ENCODE measurements at regions not wholly inside any gene's neighbourhood (a gene's known extent, or its start where the extent isn't known, plus 50 kb on each side); places are given as distances from the start of the nearest gene placed in this dataset.

DNA sequence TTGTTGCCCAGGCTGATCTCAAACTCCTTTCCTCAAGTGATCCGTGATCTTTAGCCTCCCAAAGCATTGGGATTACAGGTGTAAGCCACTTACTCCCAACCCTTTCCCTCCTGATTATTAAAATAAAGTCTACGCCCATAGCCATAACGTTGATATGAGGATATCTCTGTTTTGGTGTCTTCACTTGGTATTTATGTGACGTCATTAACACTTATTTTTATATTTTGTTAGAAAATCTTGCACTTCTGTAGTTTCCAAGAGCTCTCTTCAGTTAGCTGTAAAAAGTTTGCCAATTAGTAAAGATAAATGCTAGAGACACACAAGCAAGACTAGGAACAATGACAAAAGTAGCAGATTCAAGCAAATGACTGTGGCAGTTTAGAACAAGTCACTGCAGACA lies 115.6 kb upstream of the HSF2 start:
- TF ChIP-seq, protein P1, sequence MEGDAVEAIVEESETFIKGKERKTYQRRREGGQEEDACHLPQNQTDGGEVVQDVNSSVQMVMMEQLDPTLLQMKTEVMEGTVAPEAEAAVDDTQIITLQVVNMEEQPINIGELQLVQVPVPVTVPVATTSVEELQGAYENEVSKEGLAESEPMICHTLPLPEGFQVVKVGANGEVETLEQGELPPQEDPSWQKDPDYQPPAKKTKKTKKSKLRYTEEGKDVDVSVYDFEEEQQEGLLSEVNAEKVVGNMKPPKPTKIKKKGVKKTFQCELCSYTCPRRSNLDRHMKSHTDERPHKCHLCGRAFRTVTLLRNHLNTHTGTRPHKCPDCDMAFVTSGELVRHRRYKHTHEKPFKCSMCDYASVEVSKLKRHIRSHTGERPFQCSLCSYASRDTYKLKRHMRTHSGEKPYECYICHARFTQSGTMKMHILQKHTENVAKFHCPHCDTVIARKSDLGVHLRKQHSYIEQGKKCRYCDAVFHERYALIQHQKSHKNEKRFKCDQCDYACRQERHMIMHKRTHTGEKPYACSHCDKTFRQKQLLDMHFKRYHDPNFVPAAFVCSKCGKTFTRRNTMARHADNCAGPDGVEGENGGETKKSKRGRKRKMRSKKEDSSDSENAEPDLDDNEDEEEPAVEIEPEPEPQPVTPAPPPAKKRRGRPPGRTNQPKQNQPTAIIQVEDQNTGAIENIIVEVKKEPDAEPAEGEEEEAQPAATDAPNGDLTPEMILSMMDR (IDR thresholded peaks at IDR 0.05): no peak
- TF ChIP-seq POLR2A (IDR thresholded peaks at IDR 0.05) (no peak), POLR2AphosphoS5 (IDR thresholded peaks at IDR 0.05) (no peak)

All from transverse colon (tissue), 4 donors.